ENCODE measurements at regions not wholly inside any gene's neighbourhood (a gene's known extent, or its start where the extent isn't known, plus 50 kb on each side); places are given as distances from the start of the nearest gene placed in this dataset.

- Histone ChIP-seq H3K9ac (ENCODE audit: low read length) (no peak overlapping the region), H3K36me3 (ENCODE audit: control insufficient read depth, insufficient read depth, low read length, severe bottlenecking) (no peaks in the 10 kb centered on the region), H3K9me3 (ENCODE audit: control insufficient read depth, low read length) (no peaks in the 10 kb centered on the region), H3K4me3 (ENCODE audit: low read length) (no peak overlapping the region), H3K4me1 (ENCODE audit: control insufficient read depth, insufficient read depth, low read length) (peaks cover 8% of the 10 kb centered on the region), H3K27me3 (replicated peaks; ENCODE audit: control insufficient read depth, insufficient read depth, low read length) (no peaks in the 10 kb centered on the region)
- DNase-seq (ENCODE audit: low read depth), result no peak
These were observed 206.5 kb upstream of the MAMLD1 start for GRCh38 chrX:150156615-150157014.

- no peaks in the 10 kb centered on the region for H3K36me3 ChIP-seq (ENCODE audit: control insufficient read depth, insufficient read depth, low read length, severe bottlenecking)
- H3K4me3 ChIP-seq (ENCODE audit: low read length), result no peak overlapping the region
- DNase-seq (ENCODE audit: low read depth), result no peak
- no peak overlapping the region for H3K9ac ChIP-seq (ENCODE audit: low read length)
- peaks cover 8% of the 10 kb centered on the region for H3K4me1 ChIP-seq (ENCODE audit: control insufficient read depth, insufficient read depth, low read length)
- no peaks in the 10 kb centered on the region for H3K9me3 ChIP-seq (ENCODE audit: control insufficient read depth, low read length)
- no peaks in the 10 kb centered on the region for H3K27me3 ChIP-seq (replicated peaks; ENCODE audit: control insufficient read depth, insufficient read depth, low read length)
These were observed 205.8 kb upstream of the MAMLD1 start for GRCh38 chrX:150157291-150157690.

- H3K4me3 ChIP-seq (ENCODE audit: low read length), result no peak overlapping the region
- H3K27me3 ChIP-seq (replicated peaks; ENCODE audit: control insufficient read depth, insufficient read depth, low read length), result no peaks in the 10 kb centered on the region
- no peak for DNase-seq (ENCODE audit: low read depth)
- H3K4me1 ChIP-seq (ENCODE audit: control insufficient read depth, insufficient read depth, low read length), result peaks cover 11% of the 10 kb centered on the region
- no peak overlapping the region for H3K9ac ChIP-seq (ENCODE audit: low read length)
- H3K36me3 ChIP-seq (ENCODE audit: control insufficient read depth, insufficient read depth, low read length, severe bottlenecking), result no peaks in the 10 kb centered on the region
- no peaks in the 10 kb centered on the region for H3K9me3 ChIP-seq (ENCODE audit: control insufficient read depth, low read length)
These were observed 204.4 kb upstream of the MAMLD1 start for GRCh38 chrX:150158554-150159332.

GRCh38 chrX:150159537-150159936, 203.6 kb upstream of the MAMLD1 start:
- Histone ChIP-seq H3K4me1 (ENCODE audit: control insufficient read depth, insufficient read depth, low read length) (peaks cover 11% of the 10 kb centered on the region), H3K27me3 (replicated peaks; ENCODE audit: control insufficient read depth, insufficient read depth, low read length) (no peaks in the 10 kb centered on the region), H3K9ac (ENCODE audit: low read length) (no peak overlapping the region), H3K36me3 (ENCODE audit: control insufficient read depth, insufficient read depth, low read length, severe bottlenecking) (no peaks in the 10 kb centered on the region), H3K9me3 (ENCODE audit: control insufficient read depth, low read length) (no peaks in the 10 kb centered on the region), H3K4me3 (ENCODE audit: low read length) (no peak overlapping the region)
- no peak for DNase-seq (ENCODE audit: low read depth)

- H3K4me3 ChIP-seq (ENCODE audit: low read length), result no peak overlapping the region
- H3K27me3 ChIP-seq (replicated peaks; ENCODE audit: control insufficient read depth, insufficient read depth, low read length), result no peaks in the 10 kb centered on the region
- H3K9me3 ChIP-seq (ENCODE audit: control insufficient read depth, low read length), result no peaks in the 10 kb centered on the region
- DNase-seq (ENCODE audit: low read depth), result no peak
- no peaks in the 10 kb centered on the region for H3K36me3 ChIP-seq (ENCODE audit: control insufficient read depth, insufficient read depth, low read length, severe bottlenecking)
- H3K4me1 ChIP-seq (ENCODE audit: control insufficient read depth, insufficient read depth, low read length), result peaks cover 11% of the 10 kb centered on the region
- no peak overlapping the region for H3K9ac ChIP-seq (ENCODE audit: low read length)
These were observed 202.5 kb upstream of the MAMLD1 start for GRCh38 chrX:150160656-150161055.

GRCh38 chrX:150161193-150161592, 201.9 kb upstream of the MAMLD1 start:
- Histone ChIP-seq H3K4me3 (ENCODE audit: low read length) (no peak overlapping the region), H3K4me1 (ENCODE audit: control insufficient read depth, insufficient read depth, low read length) (peaks cover 6% of the 10 kb centered on the region), H3K36me3 (ENCODE audit: control insufficient read depth, insufficient read depth, low read length, severe bottlenecking) (no peaks in the 10 kb centered on the region), H3K27me3 (replicated peaks; ENCODE audit: control insufficient read depth, insufficient read depth, low read length) (no peaks in the 10 kb centered on the region), H3K9ac (ENCODE audit: low read length) (no peak overlapping the region), H3K9me3 (ENCODE audit: control insufficient read depth, low read length) (no peaks in the 10 kb centered on the region)
- peak; percentile 4 for DNase-seq (ENCODE audit: low read depth)

- H3K4me1 ChIP-seq (ENCODE audit: control insufficient read depth, insufficient read depth, low read length), result peaks cover 6% of the 10 kb centered on the region
- H3K27me3 ChIP-seq (replicated peaks; ENCODE audit: control insufficient read depth, insufficient read depth, low read length), result no peaks in the 10 kb centered on the region
- H3K9me3 ChIP-seq (ENCODE audit: control insufficient read depth, low read length), result no peaks in the 10 kb centered on the region
- no peak overlapping the region for H3K4me3 ChIP-seq (ENCODE audit: low read length)
- H3K9ac ChIP-seq (ENCODE audit: low read length), result no peak overlapping the region
- no peaks in the 10 kb centered on the region for H3K36me3 ChIP-seq (ENCODE audit: control insufficient read depth, insufficient read depth, low read length, severe bottlenecking)
- no peak for DNase-seq (ENCODE audit: low read depth)
These were observed 201.0 kb upstream of the MAMLD1 start for GRCh38 chrX:150162141-150162540.

GRCh38 chrX:150163221-150163930, 199.7 kb upstream of the MAMLD1 start:
- no peak overlapping the region for H3K9ac ChIP-seq (ENCODE audit: low read length)
- no peaks in the 10 kb centered on the region for H3K36me3 ChIP-seq (ENCODE audit: control insufficient read depth, insufficient read depth, low read length, severe bottlenecking)
- no peaks in the 10 kb centered on the region for H3K27me3 ChIP-seq (replicated peaks; ENCODE audit: control insufficient read depth, insufficient read depth, low read length)
- H3K9me3 ChIP-seq (ENCODE audit: control insufficient read depth, low read length), result no peaks in the 10 kb centered on the region
- H3K4me1 ChIP-seq (ENCODE audit: control insufficient read depth, insufficient read depth, low read length), result peaks cover 6% of the 10 kb centered on the region
- no peak for DNase-seq (ENCODE audit: low read depth)
- no peak overlapping the region for H3K4me3 ChIP-seq (ENCODE audit: low read length)

- Histone ChIP-seq H3K9ac (ENCODE audit: low read length) (no peak overlapping the region), H3K4me3 (ENCODE audit: low read length) (no peak overlapping the region), H3K27me3 (replicated peaks; ENCODE audit: control insufficient read depth, insufficient read depth, low read length) (no peaks in the 10 kb centered on the region), H3K4me1 (ENCODE audit: control insufficient read depth, insufficient read depth, low read length) (peaks cover 6% of the 10 kb centered on the region), H3K36me3 (ENCODE audit: control insufficient read depth, insufficient read depth, low read length, severe bottlenecking) (no peaks in the 10 kb centered on the region), H3K9me3 (ENCODE audit: control insufficient read depth, low read length) (no peaks in the 10 kb centered on the region)
- DNase-seq (ENCODE audit: low read depth), result no peak
These were observed 199.0 kb upstream of the MAMLD1 start for GRCh38 chrX:150163956-150164726.

- no peak overlapping the region for H3K4me3 ChIP-seq (ENCODE audit: low read length)
- no peaks in the 10 kb centered on the region for H3K36me3 ChIP-seq (ENCODE audit: control insufficient read depth, insufficient read depth, low read length, severe bottlenecking)
- H3K9ac ChIP-seq (ENCODE audit: low read length), result no peak overlapping the region
- H3K9me3 ChIP-seq (ENCODE audit: control insufficient read depth, low read length), result no peaks in the 10 kb centered on the region
- DNase-seq (ENCODE audit: low read depth), result no peak
- no peaks in the 10 kb centered on the region for H3K27me3 ChIP-seq (replicated peaks; ENCODE audit: control insufficient read depth, insufficient read depth, low read length)
- H3K4me1 ChIP-seq (ENCODE audit: control insufficient read depth, insufficient read depth, low read length), result peaks cover 6% of the 10 kb centered on the region
These were observed 198.0 kb upstream of the MAMLD1 start for GRCh38 chrX:150164971-150165600.

All from adipocyte (in vitro differentiated cells).